NCI-H146 (cell line): ENCODE measurements at regions not wholly inside any gene's neighbourhood (a gene's known extent, or its start where the extent isn't known, plus 50 kb on each side); places are given as distances from the start of the nearest gene placed in this dataset.

Experiments
- DNase-seq: peaks from one replicate; lab custom pipeline; 2025; lab: John Stamatoyannopoulos, UW

DNA sequence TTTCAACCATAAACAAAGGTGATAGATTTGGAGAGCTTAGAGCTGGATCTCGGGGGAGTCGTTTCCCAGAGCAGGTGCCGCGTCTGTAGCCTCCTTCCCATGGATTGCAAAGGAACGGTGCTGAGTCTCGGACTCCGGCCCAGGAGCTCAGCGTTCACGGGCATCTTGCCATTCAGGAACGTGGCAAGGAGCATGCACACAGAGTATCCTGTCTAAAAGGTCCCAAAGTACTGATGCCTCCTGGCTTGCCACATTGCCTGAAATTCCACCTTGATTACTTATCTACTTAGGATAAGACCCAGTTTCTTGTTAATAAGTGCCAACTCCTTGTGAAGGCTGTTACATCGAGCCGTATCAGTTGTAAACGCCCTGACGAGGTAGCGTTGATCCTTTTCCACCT, 197.8 kb upstream of the MYT1L start:
- DNase-seq, result no peak

DNA sequence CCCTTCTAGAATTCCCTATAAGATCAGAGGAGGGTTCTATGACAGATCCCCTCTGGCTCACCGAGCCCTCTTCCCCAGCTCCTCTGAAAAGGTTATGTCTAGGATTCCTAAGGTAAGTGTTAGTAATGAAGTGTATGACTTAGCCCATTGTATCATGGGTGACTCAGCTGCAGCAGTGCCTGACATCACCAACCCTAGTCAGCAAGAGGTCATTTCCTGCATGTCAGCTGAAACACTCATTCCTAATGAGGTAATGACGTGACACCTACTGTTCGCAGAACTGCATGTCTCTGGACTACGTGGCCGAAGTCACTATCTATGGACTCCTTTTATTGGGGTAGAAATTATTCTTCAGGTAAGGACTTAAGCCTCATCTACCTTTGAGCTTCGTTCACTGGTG, 196.1 kb upstream of the MYT1L start:
- no peak for DNase-seq

DNA sequence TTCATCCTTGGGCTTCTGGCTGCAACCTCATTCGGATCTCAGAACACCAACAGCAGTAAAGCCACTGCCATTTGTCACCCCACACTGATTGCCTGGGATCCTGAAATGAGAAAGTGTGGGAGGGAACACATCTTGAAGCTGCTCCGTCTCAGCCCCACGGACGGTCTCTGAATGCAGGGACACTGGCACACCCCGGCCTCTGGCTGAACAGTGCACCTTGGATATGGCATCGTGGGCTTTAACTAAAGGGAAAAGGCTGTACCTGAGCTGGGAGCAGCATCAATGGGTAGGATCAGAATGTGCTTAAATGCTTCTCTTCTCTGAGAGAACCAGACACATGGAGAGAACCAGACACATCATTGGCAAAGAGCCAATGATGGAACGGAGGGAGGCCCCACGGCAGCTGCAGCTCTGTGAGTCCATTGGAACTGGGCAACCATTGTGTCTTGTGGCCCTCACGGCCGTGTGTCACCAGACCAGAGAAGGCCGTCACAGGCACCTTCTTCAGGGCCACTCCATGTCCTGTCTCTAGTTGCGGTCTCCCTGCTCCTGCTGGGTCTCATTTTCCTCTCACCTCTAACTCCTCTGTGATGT, 193.4 kb upstream of the MYT1L start:
- peak; percentile 42 for DNase-seq

DNA sequence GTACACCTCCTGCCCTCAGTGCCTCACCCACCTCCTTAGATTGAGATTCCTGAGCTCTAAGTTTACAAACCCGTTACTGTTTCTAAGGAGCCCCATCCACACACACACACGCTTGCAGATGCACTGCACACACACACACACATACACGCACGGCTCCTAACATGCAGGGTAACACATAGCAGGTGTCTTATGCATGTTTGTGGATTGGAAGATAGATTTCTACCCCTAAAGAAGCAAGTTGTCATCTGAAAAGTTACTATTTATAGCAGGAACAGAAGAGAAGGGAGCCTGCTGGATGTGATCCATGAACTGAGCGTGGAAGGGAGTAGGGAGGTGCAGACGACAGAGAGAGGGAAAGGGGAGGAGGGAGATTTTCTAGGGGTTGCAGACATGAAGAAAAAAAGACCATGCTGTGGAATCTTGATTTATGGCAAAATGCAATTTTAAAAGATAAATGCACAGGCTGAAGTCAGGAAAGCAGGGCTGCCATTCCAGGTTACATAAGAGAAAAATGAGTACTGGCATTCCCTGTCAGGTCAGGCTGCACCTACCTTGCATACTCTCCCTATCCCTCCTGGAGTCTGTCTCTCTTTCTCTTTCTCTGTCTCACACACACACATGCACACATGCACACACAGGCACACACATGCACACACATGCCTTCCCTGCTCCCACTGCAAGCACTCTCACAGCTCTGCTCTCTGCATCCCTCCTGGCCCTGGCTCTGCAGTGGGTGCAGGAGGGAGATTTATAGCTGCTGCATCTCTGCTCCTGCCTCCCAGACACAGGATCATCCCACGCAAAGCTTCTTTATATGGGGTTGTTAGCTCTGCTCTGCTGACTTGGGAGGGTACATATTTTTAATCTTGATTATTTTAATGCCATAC, 192.6 kb upstream of the MYT1L start:
- DNase-seq, result no peak

DNA sequence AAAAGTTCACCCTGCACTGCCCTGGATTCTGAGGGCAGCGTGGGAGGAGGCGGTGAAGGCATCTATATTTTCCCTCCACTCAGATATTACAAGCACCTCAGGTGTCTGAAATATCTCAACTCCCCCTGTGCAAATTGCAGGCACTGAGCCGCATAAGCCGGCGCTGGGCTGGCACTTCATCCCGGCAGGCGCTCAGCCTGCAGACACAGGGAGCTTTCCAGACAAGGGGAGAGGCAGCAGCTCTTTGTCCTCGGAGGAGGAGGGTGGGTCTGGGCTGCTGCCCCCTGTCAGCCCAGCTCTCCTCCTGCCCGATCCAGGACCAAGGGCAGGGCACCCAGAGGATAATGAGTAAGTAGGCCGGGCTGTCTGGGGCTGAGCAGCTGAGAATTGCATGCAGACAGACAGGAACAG, 189.3 kb upstream of the MYT1L start:
- no peak for DNase-seq

DNA sequence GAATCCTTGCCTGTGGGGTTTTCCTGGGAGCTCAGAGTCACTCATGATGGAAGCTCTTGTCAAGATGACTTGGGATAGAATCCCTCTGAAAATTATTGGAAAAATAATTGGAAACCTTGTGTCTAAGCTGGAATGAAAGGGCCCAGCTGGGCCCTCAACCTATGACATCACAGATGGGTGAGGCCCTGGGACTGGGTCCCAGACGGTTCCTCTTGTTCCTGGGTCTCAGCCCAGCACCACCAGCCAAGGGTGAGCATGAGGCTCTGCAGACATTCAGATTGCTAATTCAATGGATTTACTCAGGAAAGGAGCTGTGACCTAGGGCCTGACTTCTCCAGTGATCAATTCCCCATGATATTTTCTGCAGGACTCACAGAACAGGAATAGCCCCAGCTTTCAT, 188.3 kb upstream of the MYT1L start:
- no peak for DNase-seq

DNA sequence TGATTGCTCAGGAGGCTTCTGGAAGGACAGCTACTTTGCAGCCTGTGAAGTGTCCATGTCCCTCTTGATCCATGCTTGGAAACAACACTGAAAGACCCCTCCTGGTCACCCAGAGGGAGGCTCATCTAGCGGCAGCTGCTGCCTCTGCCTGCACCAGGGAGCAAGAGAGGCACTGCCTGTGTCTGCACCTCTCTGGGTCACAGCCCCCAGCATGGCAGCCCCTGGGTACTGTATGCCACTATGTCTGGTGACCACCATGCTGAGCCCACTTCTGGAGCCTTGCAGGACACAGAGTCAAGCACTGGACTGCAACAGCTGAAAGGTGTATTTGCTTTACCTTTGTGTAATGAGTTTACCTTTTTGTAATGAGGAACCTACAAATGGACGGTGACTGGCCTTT, 186.3 kb upstream of the MYT1L start:
- DNase-seq, result peak; percentile 28

DNA sequence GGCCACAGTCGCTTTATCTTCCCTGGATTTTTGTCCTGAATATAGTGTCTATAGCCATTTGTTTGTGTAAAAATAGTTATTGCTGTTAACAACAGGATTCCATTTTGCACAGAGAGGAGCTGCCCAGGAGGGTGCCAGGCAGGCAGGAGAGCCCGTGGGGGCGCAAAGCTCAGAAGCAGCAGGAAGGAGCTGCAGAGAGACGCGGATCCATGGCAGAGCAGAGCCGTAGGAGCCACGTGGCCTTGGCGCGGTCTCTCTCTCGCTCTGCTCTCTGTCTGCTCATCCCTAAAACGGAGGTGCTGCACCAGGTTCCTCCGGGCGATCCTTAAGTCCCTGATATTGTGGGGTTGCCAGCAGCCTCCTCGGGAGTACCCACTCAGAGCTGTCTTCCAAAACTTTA, 185.3 kb upstream of the MYT1L start:
- DNase-seq, result no peak

DNA sequence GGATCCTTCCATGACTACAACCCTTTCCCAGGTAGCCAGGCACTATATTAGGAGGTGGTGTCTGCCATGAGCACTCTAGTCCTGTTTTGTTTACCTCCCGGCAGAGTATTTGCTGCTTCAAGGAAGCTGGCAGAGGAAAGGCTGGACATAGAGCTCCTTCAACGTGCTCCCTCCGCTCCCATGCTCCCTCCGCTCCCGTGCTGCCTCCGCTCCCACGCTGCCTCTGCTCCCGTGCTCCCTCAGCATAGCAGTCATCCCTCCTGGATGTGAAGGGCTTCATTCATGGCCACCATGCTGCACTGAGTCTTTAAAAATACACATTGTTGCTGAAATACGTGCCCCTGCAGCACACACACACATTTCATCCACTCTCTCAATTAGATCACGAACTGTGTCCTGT, 181.9 kb upstream of the MYT1L start:
- DNase-seq, result no peak

DNA sequence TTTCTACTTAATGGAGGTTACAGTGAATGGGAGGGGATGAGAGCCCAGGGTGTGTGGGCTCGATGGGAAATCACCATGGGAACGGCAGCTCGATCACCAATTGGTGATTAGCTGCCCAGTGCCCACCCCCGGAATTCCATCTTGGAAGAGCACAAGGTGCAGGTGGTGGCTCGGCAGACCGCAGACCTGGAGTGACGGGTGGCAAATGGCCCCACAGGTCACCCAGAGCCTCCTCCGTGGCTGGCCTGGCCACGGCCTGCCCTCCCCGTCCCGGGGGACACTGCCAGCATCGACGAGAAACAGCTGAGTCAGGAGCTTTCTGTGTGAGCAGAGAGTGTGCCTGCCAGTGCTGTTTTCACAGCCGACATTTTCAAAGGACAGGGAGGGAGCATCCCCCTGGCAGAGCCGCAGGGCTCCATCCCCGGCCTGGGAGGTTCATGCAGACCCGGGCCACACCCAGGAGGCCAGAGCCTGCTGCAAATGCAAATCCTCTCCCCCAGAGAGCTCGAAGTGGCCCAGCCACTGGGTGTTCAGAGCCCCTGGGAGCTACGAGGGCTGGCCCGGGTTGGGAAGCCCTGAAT, 176.4 kb upstream of the MYT1L start:
- peak; percentile 90 for DNase-seq

DNA sequence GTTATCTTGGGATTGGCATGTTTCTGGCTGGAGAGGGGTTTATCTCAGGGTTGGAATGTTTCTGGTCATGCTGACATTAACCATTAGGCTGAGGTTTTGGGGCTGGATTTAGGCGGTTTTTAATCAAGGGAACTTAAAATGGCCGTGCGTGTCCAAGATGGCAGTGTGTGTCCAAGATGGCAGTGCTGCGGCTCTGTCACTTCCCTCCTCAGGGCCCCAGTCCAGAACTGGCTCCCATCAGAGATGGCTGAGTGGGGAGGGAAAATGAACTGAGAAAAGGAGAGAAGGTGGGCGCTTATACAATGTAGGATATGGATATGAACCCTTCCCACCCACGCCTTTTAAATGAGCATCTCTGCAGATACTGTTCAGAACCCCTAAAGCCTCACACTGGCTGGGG, 175.5 kb upstream of the MYT1L start:
- DNase-seq, result no peak

DNA sequence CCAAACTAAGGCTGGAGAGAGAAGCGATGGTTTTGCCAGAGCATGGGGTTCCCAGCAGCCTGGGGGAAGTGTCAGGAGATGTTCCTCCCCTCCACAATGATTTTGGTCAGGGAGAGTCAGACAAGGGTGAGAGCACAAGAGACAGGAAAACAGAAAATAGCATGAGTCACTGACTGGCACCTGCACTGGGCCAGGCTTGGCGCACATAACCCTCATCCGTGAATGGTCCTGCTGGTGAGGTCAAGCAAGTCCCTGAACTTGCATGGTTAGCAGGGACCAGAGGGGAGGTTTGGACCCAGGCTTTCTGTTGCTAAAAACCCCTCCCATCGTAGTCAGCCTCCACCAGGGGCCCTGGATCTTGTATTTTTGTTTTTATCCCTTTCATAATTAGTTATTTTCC, 174.5 kb upstream of the MYT1L start:
- no peak for DNase-seq

DNA sequence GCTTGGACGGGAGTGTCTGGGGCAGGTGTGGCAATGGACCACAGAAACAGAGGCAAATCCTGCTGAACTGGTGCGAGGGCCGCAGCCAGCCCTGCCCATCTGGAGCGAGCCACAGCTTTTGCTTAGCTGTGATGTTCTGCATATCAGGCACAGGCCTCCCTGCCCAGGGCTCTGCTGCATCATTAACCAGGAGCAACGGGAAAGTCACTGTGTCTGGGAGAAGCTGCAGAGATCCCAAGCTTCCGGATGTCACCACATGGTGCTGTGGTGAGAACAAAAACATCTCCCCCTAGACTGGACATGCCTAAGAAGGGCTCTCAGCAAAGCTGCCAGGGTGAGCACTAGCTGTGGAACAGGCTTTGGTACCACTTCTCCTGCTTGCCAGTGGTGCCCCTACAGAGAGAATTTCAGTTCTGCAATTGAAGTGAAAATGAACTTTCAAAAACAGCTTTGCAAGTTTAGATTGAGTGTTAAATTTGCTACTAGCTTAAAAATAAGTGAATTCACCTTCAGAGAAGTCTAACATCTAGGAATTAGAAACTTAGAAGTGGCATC, 172.9 kb upstream of the MYT1L start:
- DNase-seq, result no peak

DNA sequence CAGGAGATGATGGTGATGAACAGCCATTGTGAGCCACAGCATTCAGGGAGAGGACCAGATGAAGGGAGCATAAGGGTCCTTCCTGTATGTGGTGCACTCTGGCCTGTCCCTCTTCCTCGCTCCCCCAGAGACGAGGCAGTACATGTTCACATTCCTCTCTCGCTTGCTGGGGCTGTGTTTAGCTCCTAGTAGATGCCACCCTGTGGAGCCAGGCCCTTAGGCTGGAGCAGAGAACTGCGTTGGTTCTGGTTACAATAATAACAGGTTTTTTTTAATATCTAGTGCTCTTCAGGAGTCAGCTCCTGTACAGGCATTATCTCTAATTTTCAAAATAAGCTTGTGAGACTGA, 171.1 kb upstream of the MYT1L start:
- DNase-seq, result no peak

DNA sequence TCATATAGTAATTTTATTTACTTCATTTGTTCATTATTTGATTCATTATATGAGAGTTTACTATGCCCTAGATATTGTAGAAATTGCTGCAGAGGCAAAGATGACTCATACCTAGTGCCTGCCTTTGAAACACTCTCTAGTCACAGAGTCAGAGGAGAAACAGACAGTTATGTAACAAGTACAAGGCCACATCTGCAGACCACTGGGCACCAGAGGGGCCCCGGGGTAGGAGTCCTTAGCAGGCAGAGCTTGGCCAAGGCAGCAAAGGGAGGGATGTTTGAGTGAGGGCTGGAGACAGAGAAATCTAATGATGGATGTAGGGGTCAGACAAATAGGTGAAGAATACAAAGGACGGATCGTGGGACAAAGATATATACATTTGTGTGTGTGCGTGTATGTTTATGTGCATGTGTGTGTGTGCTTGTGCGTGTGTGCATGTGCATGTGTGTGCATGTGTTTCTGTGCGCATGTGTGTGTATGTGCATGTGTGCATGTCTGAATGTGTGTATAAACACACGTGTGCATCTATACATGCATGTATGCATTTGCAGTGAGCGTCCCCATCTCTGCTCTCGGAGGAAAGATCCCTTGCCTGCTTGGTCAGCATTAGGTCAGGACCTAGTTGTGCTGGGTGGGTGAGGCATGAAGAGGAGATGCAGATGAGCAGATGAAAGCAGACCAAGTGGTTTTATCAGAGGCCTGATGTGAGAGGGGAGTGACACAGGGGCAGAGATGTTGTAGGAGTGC, 170.6 kb upstream of the MYT1L start:
- no peak for DNase-seq

DNA sequence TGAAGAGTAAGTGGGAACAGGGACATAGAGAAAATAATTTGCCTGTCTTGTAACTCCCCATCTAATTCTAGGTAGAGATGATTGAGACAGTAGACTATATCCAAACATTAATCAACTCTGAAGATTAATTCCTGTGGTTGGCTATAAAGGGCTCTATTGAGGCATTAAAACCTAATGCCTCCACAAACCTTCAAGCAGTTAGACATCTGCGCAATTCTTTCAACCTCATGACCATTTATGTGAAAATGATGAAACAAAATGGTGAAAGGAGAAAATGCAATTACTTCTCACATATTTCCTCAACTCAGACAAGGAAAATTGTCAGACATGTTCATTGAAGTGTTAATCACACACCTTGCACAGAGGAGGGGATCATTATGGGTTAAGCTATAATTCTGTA, 164.5 kb upstream of the MYT1L start:
- no peak for DNase-seq

DNA sequence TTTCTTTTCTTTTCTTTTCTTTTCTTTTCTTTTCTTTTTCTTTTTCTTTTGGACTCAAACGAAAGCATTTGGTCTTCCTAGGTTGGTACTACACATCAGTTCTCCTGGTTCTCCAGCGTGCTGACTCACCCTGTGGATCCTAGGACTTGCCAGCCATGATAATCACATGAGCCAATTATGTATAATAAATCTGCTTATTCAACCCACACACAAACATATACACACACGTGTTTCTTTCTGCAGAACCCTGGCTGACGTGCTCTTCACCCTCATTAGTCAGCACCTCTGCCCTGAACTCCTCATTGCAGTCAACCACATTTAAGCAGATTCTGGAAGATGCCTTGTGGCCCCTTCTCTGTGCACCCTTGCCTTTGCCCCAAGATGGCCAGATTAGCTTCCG, 162.4 kb upstream of the MYT1L start:
- DNase-seq, result no peak

DNA sequence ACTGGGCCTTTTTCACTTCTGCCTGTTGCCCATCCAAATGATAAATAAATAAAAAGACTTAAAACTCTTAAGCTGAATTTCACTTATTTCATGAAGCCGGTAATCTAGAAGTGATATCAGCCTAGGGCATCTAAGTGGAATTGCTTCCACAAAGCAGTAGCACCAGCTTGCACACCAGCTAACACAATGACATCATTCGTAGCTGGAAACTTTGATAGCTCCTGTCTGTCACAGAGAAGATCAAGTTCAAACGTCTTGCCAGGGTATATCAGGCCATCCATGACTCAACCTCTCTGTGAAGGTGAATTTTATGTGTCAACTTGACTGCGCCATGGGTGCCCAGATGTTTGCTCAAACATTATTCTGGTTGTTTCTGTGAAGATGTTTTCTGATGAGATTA, 161.7 kb upstream of the MYT1L start:
- DNase-seq, result no peak

DNA sequence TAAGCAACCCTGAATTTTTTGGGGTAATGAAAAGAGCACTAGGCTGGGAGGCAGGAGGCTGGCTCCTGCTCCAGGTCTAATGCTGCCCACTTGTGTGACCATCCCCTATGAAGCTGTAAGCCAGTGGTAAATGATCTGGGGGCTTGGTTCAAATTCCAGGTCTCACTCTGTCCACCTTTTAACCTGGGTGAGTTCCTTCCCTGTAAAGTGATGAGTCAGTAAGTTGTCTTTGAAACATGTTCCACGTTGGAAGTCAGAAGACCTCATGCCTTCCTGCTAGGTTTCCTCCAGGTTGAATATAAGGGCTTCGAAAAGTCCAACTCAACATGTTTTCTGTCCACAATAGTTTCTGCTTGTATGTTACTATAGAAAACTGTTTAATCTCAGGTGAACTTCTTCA, 160.9 kb upstream of the MYT1L start:
- DNase-seq, result no peak

DNA sequence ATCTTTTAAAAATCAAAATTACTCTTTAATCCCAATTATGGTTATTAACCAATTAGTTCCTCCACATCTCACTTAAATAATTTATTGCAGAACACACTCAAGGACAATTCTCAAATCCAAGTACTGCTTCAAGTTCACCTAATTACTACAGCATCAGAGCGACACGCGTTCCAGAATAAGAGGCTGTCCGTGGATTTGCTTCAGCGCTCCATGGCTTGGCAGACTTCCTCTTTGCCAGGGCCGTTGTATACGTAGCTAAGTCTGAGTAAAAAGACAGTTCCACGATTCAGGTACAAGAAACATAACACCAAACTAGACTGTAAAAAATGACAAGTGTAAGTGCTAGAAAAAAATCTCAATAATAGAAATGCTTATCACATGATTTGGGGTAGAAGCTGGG, 153.2 kb upstream of the MYT1L start:
- DNase-seq, result no peak

DNA sequence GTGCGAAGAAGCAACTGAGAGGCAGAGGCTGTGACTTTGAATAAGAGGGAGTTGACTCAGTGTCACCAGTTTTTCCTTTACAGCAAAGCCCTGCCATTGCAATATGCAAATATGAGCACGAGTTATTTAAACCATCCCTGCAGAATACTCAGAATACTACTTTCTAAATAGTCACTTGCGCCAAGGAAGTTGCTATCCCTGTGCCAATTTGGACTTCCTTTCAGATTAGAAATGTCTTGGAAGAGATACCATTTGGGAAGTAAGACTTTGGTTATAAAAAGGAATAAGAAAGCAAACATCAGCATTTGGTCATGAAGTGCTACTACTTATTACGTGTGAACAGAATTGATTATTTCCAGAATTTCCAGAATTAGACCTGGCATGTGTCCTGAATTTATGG, 151.8 kb upstream of the MYT1L start:
- no peak for DNase-seq

DNA sequence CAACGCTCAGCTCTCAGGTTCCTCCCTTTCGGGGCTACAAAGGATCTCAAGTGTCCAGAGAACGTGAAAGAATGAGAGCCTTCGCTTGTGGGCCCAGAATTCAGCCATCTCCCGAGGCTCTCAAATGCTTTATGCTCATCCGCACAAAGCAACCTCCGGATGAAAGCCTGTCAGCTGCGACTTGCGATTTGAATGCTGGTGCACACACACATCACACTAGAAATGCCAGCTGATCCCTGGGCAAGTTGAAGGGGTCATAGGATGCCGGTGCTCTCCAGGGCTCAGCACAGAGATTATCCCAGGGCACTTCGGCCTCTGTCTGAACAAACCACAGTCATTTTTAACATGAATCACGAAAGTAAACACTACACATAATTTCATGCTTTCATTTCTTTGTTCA, 141.8 kb upstream of the MYT1L start:
- peak; percentile 87 for DNase-seq

DNA sequence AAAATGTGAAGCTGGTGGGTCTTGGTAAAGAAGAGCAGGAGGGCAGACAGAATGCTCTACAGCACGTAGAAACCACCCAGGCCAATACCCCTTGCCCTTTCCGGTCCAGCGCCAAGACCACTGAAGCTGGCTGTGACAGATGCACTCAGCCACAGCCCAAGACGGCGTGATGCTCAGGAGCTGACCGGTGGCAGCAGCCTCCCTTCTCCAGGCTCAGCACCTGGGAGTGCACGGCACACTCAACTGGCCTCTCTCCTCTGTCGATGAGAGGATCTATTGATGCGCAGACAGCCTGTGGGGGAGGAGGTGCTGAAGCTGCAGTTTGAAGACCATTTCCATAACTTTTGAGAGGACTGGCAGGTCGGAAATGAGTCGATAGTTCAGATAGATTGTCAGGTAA, 141.0 kb upstream of the MYT1L start:
- DNase-seq, result no peak
